GM12878 (cell line): ENCODE measurements at regions not wholly inside any gene's neighbourhood (a gene's known extent, or its start where the extent isn't known, plus 50 kb on each side); places are given as distances from the start of the nearest gene placed in this dataset.

Experiments used
- BACH1 ChIP-seq: fragments of 450-650 bp; IDR thresholded peaks from 2 replicates; pipeline ENCODE4 v1.6.1; 2017; ENCODE audit warnings: mild to moderate bottlenecking, borderline replicate concordance
- CTCF ChIP-seq, 3 experiments: IDR thresholded peaks in 2 of 3; conservative IDR thresholded peaks in 1 of 3; 2 replicates each; pipeline ENCODE4 v1.5.1; 2011; ENCODE audit warnings: low read depth in 3 of 3, low read length in 3 of 3, mild to moderate bottlenecking in 3 of 3, control low read depth in 2 of 3, moderate library complexity in 2 of 3, inconsistent platforms in 1 of 3, mixed read lengths in 1 of 3; ENCODE audit not compliant: control insufficient read depth in 2 of 3, insufficient read depth in 1 of 3; ENCODE audit errors: extremely low read depth in 1 of 3
- POLR2A ChIP-seq: IDR thresholded peaks from 2 replicates; pipeline ENCODE4 v1.6.1; 2011; ENCODE audit warnings: low read depth, mild to moderate bottlenecking, low read length
- SMAD1 ChIP-seq: fragments of 450-650 bp; IDR thresholded peaks from 2 replicates; pipeline ENCODE4 v1.6.1; 2018; ENCODE audit warnings: mild to moderate bottlenecking, low read depth; ENCODE audit not compliant: partially characterized antibody

GRCh38 chr2:7467782-7468447, 550.7 kb downstream of the RNF144A start:
- TF ChIP-seq BACH1 (no peak), SMAD1 (no peak), CTCF (IDR thresholded peaks at IDR 0.05 in 2 of 3, conservative IDR thresholded peaks at IDR 0.05 in 1 of 3; ENCODE audit: control insufficient read depth in 2 of 3, extremely low read depth in 1 of 3, insufficient read depth in 1 of 3, low read depth in 3 of 3, low read length in 3 of 3) (no peak), POLR2A (no peak)
